ENCODE measurements at regions not wholly inside any gene's neighbourhood (a gene's known extent, or its start where the extent isn't known, plus 50 kb on each side); places are given as distances from the start of the nearest gene placed in this dataset.

DNA sequence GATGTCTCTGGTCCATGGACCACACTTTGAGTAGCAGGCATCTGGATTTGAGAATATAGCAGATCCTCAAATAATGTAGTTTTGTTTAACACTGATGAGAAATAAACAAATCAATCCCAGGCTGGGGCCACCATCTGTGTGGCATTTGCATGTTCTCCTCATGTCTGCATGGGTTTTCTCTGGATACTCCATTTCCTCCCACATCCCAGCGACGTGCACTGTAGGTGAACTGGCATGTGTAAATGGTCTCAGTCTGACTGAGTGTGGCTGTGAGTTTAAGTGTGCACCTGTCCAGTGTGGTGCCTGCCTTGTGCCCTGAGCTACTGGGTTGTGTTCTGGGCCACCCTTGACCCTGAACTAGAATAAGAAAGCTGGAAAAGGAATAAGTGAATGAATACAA, 66.3 kb upstream of the NANOGP8 start:
- DNase-seq: no peak

DNA sequence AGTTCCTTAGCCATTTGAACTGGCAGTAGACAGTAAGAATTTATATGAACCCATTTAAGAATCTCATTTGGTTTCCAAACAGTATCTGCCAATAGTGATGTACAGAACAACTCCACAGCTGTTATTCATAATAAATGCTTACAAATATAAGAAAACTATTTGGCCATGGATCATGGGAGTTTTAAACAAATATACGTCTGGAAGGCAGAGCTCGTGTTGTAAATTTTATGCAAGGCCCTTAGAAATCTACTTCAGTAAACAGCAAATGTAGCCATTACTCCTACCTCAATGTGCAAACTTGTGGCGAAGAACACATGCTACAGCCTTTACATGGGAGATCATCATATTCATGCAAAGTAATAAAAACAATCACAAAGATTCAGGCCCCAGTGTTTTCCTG, 65.3 kb upstream of the NANOGP8 start:
- DNase-seq: no peak

DNA sequence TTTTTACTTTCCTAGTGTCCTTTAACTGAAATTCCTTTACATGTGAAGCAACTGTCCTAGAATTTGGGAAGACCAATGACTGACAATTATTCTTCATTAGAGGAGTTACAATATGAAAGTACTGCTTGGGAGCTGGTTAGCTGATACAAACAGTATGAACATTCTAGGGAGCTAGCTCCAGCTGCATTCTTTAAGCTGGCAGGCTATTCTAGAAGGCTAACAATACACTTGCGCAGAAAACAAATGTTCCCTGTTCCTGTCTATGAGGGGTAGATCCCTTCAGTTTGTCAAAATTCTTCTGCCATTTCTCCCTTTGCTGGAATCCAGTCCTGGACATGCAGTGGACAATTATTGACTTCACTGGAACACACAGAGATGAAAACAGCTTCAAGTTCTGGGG, 60.2 kb upstream of the NANOGP8 start:
- DNase-seq: no peak

DNA sequence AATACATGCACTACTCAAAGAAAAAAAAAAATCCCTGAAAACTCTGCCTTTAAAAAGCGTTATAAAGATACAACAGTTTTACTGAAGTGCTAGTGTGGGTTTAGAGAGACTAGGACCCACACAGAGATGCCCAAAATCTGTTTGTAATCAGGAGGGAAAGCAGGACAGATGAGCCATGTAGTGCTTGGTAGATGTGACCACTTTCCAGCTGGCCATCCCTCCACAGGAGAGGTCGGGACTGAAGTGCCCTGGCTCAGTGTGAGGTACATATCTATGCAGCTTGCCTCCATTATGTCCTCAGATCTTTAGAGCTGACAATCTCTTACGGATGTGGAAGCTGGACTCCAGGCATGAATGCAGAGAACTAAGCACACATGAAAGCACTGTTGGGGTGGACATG, 57.5 kb upstream of the NANOGP8 start:
- no peak for DNase-seq

GRCh38 chr15:35141743-35142471, 56.8 kb upstream of the NANOGP8 start:
- DNase-seq: peak; percentile 59

DNA sequence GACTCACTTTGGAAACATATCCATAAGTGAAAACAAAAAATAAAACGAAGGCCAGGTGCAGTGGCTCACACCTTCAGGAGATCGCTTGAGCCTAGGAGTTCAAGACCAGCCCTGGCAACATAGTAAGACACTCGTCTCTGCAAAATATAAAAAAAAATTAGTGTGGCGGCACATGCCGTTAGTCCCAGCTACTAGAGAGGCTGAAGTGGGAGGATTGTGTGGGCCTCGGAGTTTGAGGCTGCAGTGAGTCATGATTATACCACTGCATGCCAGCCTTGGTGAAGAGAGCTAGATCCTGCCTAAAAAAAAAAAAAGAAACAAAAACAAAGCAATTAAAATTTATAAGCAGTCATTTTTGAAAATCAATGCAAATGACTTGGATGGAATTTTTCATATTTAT, 54.7 kb upstream of the NANOGP8 start:
- no peak for DNase-seq

DNA sequence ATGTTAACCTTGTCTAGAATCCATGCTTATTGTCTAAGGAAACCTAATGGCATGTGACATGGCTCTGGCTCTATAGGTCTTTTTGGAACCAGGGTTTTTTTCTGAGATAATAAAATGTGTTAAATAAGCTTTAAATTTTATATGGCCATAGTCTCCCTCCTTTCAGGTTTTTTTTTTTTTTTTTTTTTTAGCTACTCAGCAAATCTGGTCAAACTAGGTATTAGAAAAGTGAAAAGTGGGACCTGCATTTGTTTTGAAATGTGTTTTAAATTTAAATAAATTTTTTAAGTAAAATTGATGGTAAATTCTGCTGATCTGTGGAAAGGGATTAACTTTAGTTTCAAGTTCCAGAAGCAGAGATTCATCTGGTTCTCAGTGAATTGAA, 52.1 kb upstream of the NANOGP8 start:
- DNase-seq: no peak

DNA sequence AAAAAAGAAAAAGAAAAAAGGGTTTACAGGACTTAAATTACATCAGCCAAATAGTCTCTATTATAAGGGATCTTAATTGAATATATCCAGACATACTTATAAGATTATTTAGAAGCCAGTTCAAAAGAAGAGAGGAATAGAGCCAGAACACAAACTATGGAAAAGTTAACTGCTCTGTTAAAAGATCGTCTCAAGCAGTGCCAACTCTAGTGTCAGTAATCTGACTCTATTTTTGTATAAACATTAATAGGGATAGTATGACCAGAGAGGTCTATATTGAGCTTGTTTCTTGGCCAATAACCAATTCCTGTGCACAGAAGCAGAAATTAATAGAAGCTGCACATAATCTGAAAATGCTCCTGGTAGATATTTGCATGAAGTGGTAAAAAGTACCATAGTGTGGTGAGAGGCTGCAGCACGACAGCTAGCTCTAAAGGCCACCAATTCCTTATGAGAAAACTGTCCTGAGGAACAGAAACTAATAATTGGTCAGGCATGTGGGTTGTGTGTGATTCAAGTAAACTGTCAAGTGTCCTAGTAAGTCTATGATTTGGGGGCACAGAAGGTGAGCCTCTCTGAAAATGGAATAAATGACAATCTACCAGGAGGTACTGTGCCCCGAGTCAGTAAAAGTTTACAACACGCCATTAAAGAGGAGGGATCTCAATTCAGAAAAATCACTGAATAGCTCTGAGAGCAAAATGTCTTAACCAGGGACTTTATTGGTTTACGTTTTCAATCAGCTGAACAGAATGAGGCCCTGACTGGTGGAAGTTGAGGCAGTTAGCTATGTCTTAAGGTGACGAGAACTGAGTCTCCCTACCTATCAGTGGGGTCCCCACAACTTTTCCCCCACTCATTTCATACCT, 51.5 kb upstream of the NANOGP8 start:
- DNase-seq: no peak
